ENCODE measurements at regions not wholly inside any gene's neighbourhood (a gene's known extent, or its start where the extent isn't known, plus 50 kb on each side); places are given as distances from the start of the nearest gene placed in this dataset.
"Not testable (repeated sequence)": the region's sequence is repeated elsewhere in the genome, so short reads cannot be mapped to it uniquely, and the experiment has no call there.

GRCh38 chr9:33628318-33628717, 104.3 kb downstream of the ANKRD18B start:
- TF ChIP-seq CTCF (conservative IDR thresholded peaks at IDR 0.05 in 1 of 2, IDR thresholded peaks at IDR 0.05 in 1 of 2; ENCODE audit: low read depth in 1 of 2, low read length in 2 of 2); EZH2 (IDR thresholded peaks at IDR 0.05; ENCODE audit: low read length, missing control alignments): not testable (repeated sequence)

Measured in fibroblast of lung (primary cell).